ENCODE measurements at regions not wholly inside any gene's neighbourhood (a gene's known extent, or its start where the extent isn't known, plus 50 kb on each side); places are given as distances from the start of the nearest gene placed in this dataset.
"Not testable (repeated sequence)": the region's sequence is repeated elsewhere in the genome, so short reads cannot be mapped to it uniquely, and the experiment has no call there.

DNA sequence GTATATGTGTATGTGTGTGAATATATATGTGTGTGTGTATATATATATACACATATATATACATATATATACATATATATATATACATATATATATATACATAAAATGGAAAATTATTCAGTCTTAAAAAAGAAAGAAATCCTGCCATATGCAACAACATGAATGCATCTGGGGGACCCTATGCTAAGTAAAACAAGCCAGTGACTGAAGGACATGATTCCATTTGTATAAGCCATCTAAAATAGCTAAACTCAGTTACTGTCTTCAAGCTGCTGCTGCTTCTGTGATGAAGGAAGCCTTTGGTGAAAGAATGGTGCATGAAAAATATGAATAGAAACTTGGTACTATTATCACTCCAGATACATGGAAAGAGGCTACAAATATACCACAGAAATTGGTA lies 118.6 kb downstream of the ATXN7L3B start:
- no peak for DNase-seq (ENCODE audit: low read depth)
- TF ChIP-seq MAX (IDR thresholded peaks at IDR 0.05; ENCODE audit: low read depth, low read length) (no peak), MYC (IDR thresholded peaks at IDR 0.05; ENCODE audit: low read depth, low read length) (no peak), POLR2A (IDR thresholded peaks at IDR 0.05; ENCODE audit: extremely low read depth, insufficient read length) (no peak)
- TF ChIP-seq, protein P1, sequence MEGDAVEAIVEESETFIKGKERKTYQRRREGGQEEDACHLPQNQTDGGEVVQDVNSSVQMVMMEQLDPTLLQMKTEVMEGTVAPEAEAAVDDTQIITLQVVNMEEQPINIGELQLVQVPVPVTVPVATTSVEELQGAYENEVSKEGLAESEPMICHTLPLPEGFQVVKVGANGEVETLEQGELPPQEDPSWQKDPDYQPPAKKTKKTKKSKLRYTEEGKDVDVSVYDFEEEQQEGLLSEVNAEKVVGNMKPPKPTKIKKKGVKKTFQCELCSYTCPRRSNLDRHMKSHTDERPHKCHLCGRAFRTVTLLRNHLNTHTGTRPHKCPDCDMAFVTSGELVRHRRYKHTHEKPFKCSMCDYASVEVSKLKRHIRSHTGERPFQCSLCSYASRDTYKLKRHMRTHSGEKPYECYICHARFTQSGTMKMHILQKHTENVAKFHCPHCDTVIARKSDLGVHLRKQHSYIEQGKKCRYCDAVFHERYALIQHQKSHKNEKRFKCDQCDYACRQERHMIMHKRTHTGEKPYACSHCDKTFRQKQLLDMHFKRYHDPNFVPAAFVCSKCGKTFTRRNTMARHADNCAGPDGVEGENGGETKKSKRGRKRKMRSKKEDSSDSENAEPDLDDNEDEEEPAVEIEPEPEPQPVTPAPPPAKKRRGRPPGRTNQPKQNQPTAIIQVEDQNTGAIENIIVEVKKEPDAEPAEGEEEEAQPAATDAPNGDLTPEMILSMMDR (IDR thresholded peaks at IDR 0.05; ENCODE audit: low read depth, low read length) = no peak
- H3K4me3 ChIP-seq (ENCODE audit: low read depth, low read length) = no peak overlapping the region

- DNase-seq (ENCODE audit: low read depth) = no peak
- no peak overlapping the region for H3K4me3 ChIP-seq (ENCODE audit: low read depth, low read length)
- TF ChIP-seq, protein P1 (IDR thresholded peaks at IDR 0.05; ENCODE audit: low read depth, low read length) = no peak
Observed at GRCh38 chr12:74660442-74660841, 122.8 kb downstream of the ATXN7L3B start.

DNA sequence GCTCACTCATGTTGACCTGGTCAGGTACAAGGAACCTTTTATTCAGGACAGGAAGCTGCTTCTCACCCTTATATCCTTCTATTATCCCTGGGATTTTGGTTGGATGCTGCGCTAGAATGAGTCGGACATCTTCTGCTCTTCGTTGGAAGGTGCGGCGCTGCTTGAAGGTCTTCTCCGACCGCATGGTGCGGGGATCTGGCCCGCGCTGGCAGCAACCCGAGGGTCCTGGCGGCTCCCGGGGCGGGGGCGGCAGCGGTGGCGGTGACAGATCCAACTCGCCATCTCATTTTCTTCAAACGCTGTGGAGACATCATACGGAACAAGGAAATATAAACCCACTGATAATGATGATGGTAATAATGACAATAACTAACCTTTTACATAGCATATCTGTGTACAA lies 126.3 kb downstream of the ATXN7L3B start:
- no peak overlapping the region for H3K4me3 ChIP-seq (ENCODE audit: low read depth, low read length)
- no peak for DNase-seq (ENCODE audit: low read depth)
- no peak for TF ChIP-seq MYC (IDR thresholded peaks at IDR 0.05; ENCODE audit: low read depth, low read length)
- TF ChIP-seq POLR2A (IDR thresholded peaks at IDR 0.05; ENCODE audit: extremely low read depth, insufficient read length) = no peak
- TF ChIP-seq, protein P1 (IDR thresholded peaks at IDR 0.05; ENCODE audit: low read depth, low read length) = no peak
- TF ChIP-seq MAX (IDR thresholded peaks at IDR 0.05; ENCODE audit: low read depth, low read length) = no peak

DNA sequence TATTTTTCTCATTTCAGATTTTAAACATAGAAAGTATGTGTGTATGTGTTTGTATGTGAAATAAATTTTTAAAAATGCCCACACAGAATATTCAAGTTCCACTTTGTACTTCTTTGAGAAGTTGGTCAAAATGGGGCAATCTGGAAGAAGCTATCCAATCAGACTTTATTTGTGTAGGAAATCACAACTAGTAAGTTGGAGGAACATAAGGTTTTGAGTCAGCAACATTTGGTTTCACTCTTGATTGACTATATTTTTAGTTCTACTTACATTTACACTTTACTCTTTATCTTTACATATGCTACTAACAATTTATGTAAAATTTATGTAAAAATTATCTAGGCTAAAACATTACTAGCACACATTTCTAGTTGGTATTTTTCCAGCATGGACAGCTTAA lies 128.1 kb downstream of the ATXN7L3B start:
- no peak overlapping the region for H3K4me3 ChIP-seq (ENCODE audit: low read depth, low read length)
- no peak for DNase-seq (ENCODE audit: low read depth)
- no peak for TF ChIP-seq POLR2A (IDR thresholded peaks at IDR 0.05; ENCODE audit: extremely low read depth, insufficient read length)
- no peak for TF ChIP-seq MYC (IDR thresholded peaks at IDR 0.05; ENCODE audit: low read depth, low read length)
- TF ChIP-seq, protein P1 (IDR thresholded peaks at IDR 0.05; ENCODE audit: low read depth, low read length) = no peak

DNA sequence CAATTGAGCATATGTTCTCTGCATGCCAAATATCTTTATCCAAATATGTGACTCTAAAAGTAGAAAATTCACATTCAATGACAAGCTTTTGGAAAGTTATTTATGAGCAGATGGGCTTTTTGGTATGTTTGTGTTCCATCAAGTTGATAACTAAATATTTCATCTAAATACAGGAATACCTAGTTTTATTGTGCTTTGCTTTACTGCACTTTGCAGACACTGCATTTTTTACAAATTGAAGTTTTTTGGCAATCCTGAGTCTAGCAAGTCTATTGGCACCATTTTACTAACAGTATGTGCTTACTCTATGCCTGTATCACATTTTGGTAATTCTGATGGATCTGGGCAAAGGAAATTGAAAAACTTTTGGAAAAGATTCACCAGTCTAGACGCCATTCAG lies 133.8 kb downstream of the ATXN7L3B start:
- no peak overlapping the region for H3K4me3 ChIP-seq (ENCODE audit: low read depth, low read length)
- no peak for DNase-seq (ENCODE audit: low read depth)
- TF ChIP-seq MAX (IDR thresholded peaks at IDR 0.05; ENCODE audit: low read depth, low read length) (no peak), POLR2A (IDR thresholded peaks at IDR 0.05; ENCODE audit: extremely low read depth, insufficient read length) (no peak), MYC (IDR thresholded peaks at IDR 0.05; ENCODE audit: low read depth, low read length) (no peak)
- TF ChIP-seq, protein P1 (IDR thresholded peaks at IDR 0.05; ENCODE audit: low read depth, low read length) = no peak

GRCh38 chr12:74676955-74677354 lies 139.3 kb downstream of the ATXN7L3B start:
- H3K4me3 ChIP-seq (ENCODE audit: low read depth, low read length); DNase-seq (ENCODE audit: low read depth): not testable (repeated sequence)

- H3K4me3 ChIP-seq (ENCODE audit: low read depth, low read length) = no peak overlapping the region
- TF ChIP-seq POLR2A (IDR thresholded peaks at IDR 0.05; ENCODE audit: extremely low read depth, insufficient read length) (no peak), MAX (IDR thresholded peaks at IDR 0.05; ENCODE audit: low read depth, low read length) (no peak), MYC (IDR thresholded peaks at IDR 0.05; ENCODE audit: low read depth, low read length) (no peak)
- TF ChIP-seq, protein P1 (IDR thresholded peaks at IDR 0.05; ENCODE audit: low read depth, low read length) = no peak
- DNase-seq (ENCODE audit: low read depth) = no peak
Observed at GRCh38 chr12:74685385-74685784, 147.8 kb downstream of the ATXN7L3B start.

Data from NB4 (cell line).